ENCODE measurements at regions not wholly inside any gene's neighbourhood (a gene's known extent, or its start where the extent isn't known, plus 50 kb on each side); places are given as distances from the start of the nearest gene placed in this dataset.

GRCh38 chr2:196330645-196331044 is 159.3 kb upstream of the STK17B start:
- Histone ChIP-seq H3K18ac (ENCODE audit: insufficient read length, low read depth, low read length) (no peak overlapping the region), H4K5ac (ENCODE audit: insufficient read length, low read depth, low read length) (no peak overlapping the region), H3K23ac (ENCODE audit: insufficient read length, low read depth, low read length) (no peak overlapping the region), H3K23me2 (ENCODE audit: insufficient read length, low read depth, low read length, poor library complexity, severe bottlenecking) (no peaks in the 10 kb centered on the region), H2BK12ac (ENCODE audit: insufficient read length, low read depth, low read length) (no peak overlapping the region), H3K9me3 (ENCODE audit: control insufficient read depth, low read depth, low read length) (no peaks in the 10 kb centered on the region), H3K27ac (ENCODE audit: insufficient read length, low read depth, low read length) (no peak overlapping the region), H3K56ac (ENCODE audit: insufficient read length, low read depth, low read length) (no peak overlapping the region), H3K4me2 (ENCODE audit: insufficient read depth, insufficient read length, low read length) (no peak overlapping the region), H3K27me3 (ENCODE audit: insufficient read depth, low read length) (no peaks in the 10 kb centered on the region), H3K4ac (ENCODE audit: low read depth, low read length) (no peak overlapping the region), H3K9ac (ENCODE audit: extremely low read depth, insufficient read length, low read length) (no peak overlapping the region), H2BK20ac (ENCODE audit: low read depth, low read length, poor library complexity, severe bottlenecking) (no peak overlapping the region), H4K91ac (ENCODE audit: insufficient read length, low read depth, low read length) (no peak overlapping the region), H2AFZ (ENCODE audit: low read length) (no peak overlapping the region), H3T11ph (ENCODE audit: low read length) (no peak overlapping the region), H2BK120ac (ENCODE audit: low read depth, low read length, poor library complexity, severe bottlenecking) (no peak overlapping the region), H3K4me1 (ENCODE audit: insufficient read depth, low read length) (no peaks in the 10 kb centered on the region; the same call in 1 of the 2 replicates), H3K79me2 (ENCODE audit: insufficient read depth, low read length) (no peaks in the 10 kb centered on the region), H2AK5ac (ENCODE audit: insufficient read length, low read length) (no peak overlapping the region), H4K8ac (replicated peaks; ENCODE audit: insufficient read length, low read depth, low read length) (no peak overlapping the region), H3K14ac (ENCODE audit: insufficient read depth, low read length) (no peak overlapping the region), H2BK5ac (ENCODE audit: insufficient read length, low read length) (no peak overlapping the region), H2BK15ac (ENCODE audit: low read depth, low read length) (no peak overlapping the region), H4K20me1 (ENCODE audit: control insufficient read depth, insufficient read depth, insufficient read length) (no peaks in the 10 kb centered on the region), H3K79me1 (ENCODE audit: insufficient read depth, low read depth, low read length, poor library complexity, severe bottlenecking) (no peaks in the 10 kb centered on the region)
- TF ChIP-seq, protein P1, sequence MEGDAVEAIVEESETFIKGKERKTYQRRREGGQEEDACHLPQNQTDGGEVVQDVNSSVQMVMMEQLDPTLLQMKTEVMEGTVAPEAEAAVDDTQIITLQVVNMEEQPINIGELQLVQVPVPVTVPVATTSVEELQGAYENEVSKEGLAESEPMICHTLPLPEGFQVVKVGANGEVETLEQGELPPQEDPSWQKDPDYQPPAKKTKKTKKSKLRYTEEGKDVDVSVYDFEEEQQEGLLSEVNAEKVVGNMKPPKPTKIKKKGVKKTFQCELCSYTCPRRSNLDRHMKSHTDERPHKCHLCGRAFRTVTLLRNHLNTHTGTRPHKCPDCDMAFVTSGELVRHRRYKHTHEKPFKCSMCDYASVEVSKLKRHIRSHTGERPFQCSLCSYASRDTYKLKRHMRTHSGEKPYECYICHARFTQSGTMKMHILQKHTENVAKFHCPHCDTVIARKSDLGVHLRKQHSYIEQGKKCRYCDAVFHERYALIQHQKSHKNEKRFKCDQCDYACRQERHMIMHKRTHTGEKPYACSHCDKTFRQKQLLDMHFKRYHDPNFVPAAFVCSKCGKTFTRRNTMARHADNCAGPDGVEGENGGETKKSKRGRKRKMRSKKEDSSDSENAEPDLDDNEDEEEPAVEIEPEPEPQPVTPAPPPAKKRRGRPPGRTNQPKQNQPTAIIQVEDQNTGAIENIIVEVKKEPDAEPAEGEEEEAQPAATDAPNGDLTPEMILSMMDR (conservative IDR thresholded peaks at IDR 0.05): no peak
- no peaks in the 10 kb centered on the region for H3K9me3 Mint-ChIP-seq
- no peaks in the 10 kb centered on the region for H3K27me3 Mint-ChIP-seq (ENCODE audit: low read depth)
- H3K4me3 Mint-ChIP-seq: no peak overlapping the region
- H3K27ac Mint-ChIP-seq: 0 out of 7 replicates have a peak overlapping the region, but pooled peaks of 1 of the 3 experiments have one; percentile 5
- DNase-seq: no peak
- no peaks in the 10 kb centered on the region for H3K36me3 Mint-ChIP-seq (ENCODE audit: insufficient read depth in 1 of 3, low read depth in 3 of 3)
- no peaks in the 10 kb centered on the region for H3K4me1 Mint-ChIP-seq
- WGBS (ENCODE audit: extremely low coverage, insufficient read length, low lambda C conversion rate): no CpG with 5 or more reads among the region's 4 CpGs

Data from H9 (cell line).